SU-DHL-6 (cell line): ENCODE measurements at regions not wholly inside any gene's neighbourhood (a gene's known extent, or its start where the extent isn't known, plus 50 kb on each side); places are given as distances from the start of the nearest gene placed in this dataset.
"Not testable (repeated sequence)": the region's sequence is repeated elsewhere in the genome, so short reads cannot be mapped to it uniquely, and the experiment has no call there.

Source experiments
- H2AFZ ChIP-seq: fragments of 200-600 bp; sonication (generic); 2 replicates; pipeline ENCODE4 v1.6.1; 2014; ENCODE audit warnings: low read depth, mild to moderate bottlenecking, moderate library complexity, mixed read lengths, antibody characterized with exemption, low read length; ENCODE audit not compliant: severe bottlenecking
- H3F3A ChIP-seq: fragments of 200-600 bp; shearing (Covaris generic); 2 replicates; pipeline ENCODE4 v1.6.0; 2016; ENCODE audit warnings: antibody characterized with exemption, mild to moderate bottlenecking; ENCODE audit not compliant: insufficient read depth
- H3K27ac ChIP-seq: fragments of 200-600 bp; sonication (generic); 2 replicates; pipeline ENCODE4 v1.5.1; 2016; ENCODE audit warnings: low read depth, mild to moderate bottlenecking, low read length, moderate library complexity, mixed read lengths
- H3K27me3 ChIP-seq: fragments of 200-600 bp; sonication (generic), shearing (Covaris generic); 2 replicates; pipeline ENCODE4 v1.6.0; 2014; ENCODE audit warnings: mild to moderate bottlenecking, low read length
- H3K36me3 ChIP-seq: fragments of 200-600 bp; sonication (generic); 2 replicates; pipeline ENCODE4 v1.6.1; 2014; ENCODE audit warnings: mild to moderate bottlenecking, low read length, mixed read lengths
- H3K4me2 ChIP-seq: fragments of 300-600, 200-600 bp; shearing (Covaris generic), sonication (generic); 2 replicates; pipeline ENCODE4 v1.6.0; 2014; ENCODE audit warnings: low read length, low read depth, mild to moderate bottlenecking; ENCODE audit not compliant: poor library complexity, severe bottlenecking
- H3K4me3 ChIP-seq: fragments of 200-600 bp; sonication (generic); 2 replicates; pipeline ENCODE4 v1.5.1; 2014; ENCODE audit warnings: antibody characterized with exemption, low read length, mild to moderate bottlenecking, mixed read lengths; ENCODE audit not compliant: insufficient read depth, poor library complexity, severe bottlenecking
- H3K79me2 ChIP-seq: fragments of 200-600 bp; sonication (generic); 2 replicates; pipeline ENCODE4 v1.6.1; 2014; ENCODE audit warnings: mild to moderate bottlenecking, low read length, moderate library complexity; ENCODE audit not compliant: insufficient read depth
- H3K9ac ChIP-seq: fragments of 200-600 bp; sonication (generic); 2 replicates; pipeline ENCODE4 v1.7.0; 2014; ENCODE audit warnings: mild to moderate bottlenecking, low read length
- H3K9me2 ChIP-seq: fragments of 200-600 bp; sonication (generic); replicated peaks from 2 replicates; pipeline ENCODE4 v1.6.1; 2014; ENCODE audit warnings: low read length; ENCODE audit not compliant: insufficient read depth
- H3K9me3 ChIP-seq: fragments of 200-600 bp; sonication (generic); 2 replicates; pipeline ENCODE4 v1.6.1; 2014; ENCODE audit warnings: low read length, mixed read lengths; ENCODE audit not compliant: insufficient read depth
- H4K20me1 ChIP-seq: fragments of 200-600 bp; sonication (generic); 2 replicates; pipeline ENCODE4 v1.6.1; 2014; ENCODE audit warnings: low read depth, mild to moderate bottlenecking, antibody characterized with exemption, low read length, moderate library complexity, mixed read lengths
- CTCF ChIP-seq: fragments of 200-600 bp; sonication (generic); IDR thresholded peaks from one replicate; pipeline ENCODE4 v1.5.1; 2017; ENCODE audit warnings: antibody characterized with exemption, mild to moderate bottlenecking, low read length, moderate library complexity; ENCODE audit not compliant: insufficient read depth, poor library complexity, severe bottlenecking
- EZH2phosphoT487 ChIP-seq: fragments of 200-600 bp; sonication (generic), shearing (Covaris generic); conservative IDR thresholded peaks from 2 replicates; pipeline ENCODE4 v1.6.1; 2018; ENCODE audit warnings: mild to moderate bottlenecking, antibody characterized with exemption, low read length, moderate library complexity, mixed read lengths

- H3K9me3 ChIP-seq: no peaks in the 10 kb centered on the region
- H2AFZ ChIP-seq: no peak overlapping the region
- no peaks in the 10 kb centered on the region for H3F3A ChIP-seq
- H3K79me2 ChIP-seq: no peaks in the 10 kb centered on the region
- no peaks in the 10 kb centered on the region for H4K20me1 ChIP-seq
- no peaks in the 10 kb centered on the region for H3K27me3 ChIP-seq
- H3K4me2 ChIP-seq: no peak overlapping the region
- no peak for TF ChIP-seq EZH2phosphoT487
- TF ChIP-seq CTCF: no peak
- H3K27ac ChIP-seq: no peak overlapping the region
- no peak overlapping the region for H3K4me3 ChIP-seq
- H3K9ac ChIP-seq: no peak overlapping the region
- H3K9me2 ChIP-seq: no peaks in the 10 kb centered on the region
- H3K36me3 ChIP-seq: no peaks in the 10 kb centered on the region
Measured at GRCh38 chr12:17577405-17577804, 512.6 kb downstream of the RERGL start.

- H3K4me2 ChIP-seq: no peak overlapping the region
- H4K20me1 ChIP-seq: no peaks in the 10 kb centered on the region
- H3F3A ChIP-seq: no peaks in the 10 kb centered on the region
- no peaks in the 10 kb centered on the region for H3K36me3 ChIP-seq
- no peaks in the 10 kb centered on the region for H3K9me3 ChIP-seq
- no peaks in the 10 kb centered on the region for H3K79me2 ChIP-seq
- no peak overlapping the region for H2AFZ ChIP-seq
- no peak overlapping the region for H3K27ac ChIP-seq
- H3K27me3 ChIP-seq: no peaks in the 10 kb centered on the region
- H3K9me2 ChIP-seq: no peaks in the 10 kb centered on the region
- no peak for TF ChIP-seq EZH2phosphoT487
- TF ChIP-seq CTCF: no peak
- no peak overlapping the region for H3K9ac ChIP-seq
- no peak overlapping the region for H3K4me3 ChIP-seq
Measured at GRCh38 chr12:17572250-17572649, 517.7 kb downstream of the RERGL start.

- H3K79me2 ChIP-seq: no peaks in the 10 kb centered on the region
- no peak overlapping the region for H3K4me3 ChIP-seq
- no peak overlapping the region for H3K4me2 ChIP-seq
- no peaks in the 10 kb centered on the region for H3K36me3 ChIP-seq
- no peak overlapping the region for H3K27ac ChIP-seq
- no peaks in the 10 kb centered on the region for H4K20me1 ChIP-seq
- TF ChIP-seq CTCF: no peak
- H3K9me3 ChIP-seq: no peaks in the 10 kb centered on the region
- no peaks in the 10 kb centered on the region for H3K27me3 ChIP-seq
- H3K9me2 ChIP-seq: no peaks in the 10 kb centered on the region
- no peak overlapping the region for H3K9ac ChIP-seq
- no peak overlapping the region for H2AFZ ChIP-seq
- H3F3A ChIP-seq: no peaks in the 10 kb centered on the region
Measured at GRCh38 chr12:17571047-17571446, 518.9 kb downstream of the RERGL start.

- H3K36me3 ChIP-seq, H3K9me2 ChIP-seq, H3K4me2 ChIP-seq, H3K79me2 ChIP-seq, H3K27me3 ChIP-seq, H3K9ac ChIP-seq, H3K27ac ChIP-seq, H2AFZ ChIP-seq, H4K20me1 ChIP-seq, H3F3A ChIP-seq, H3K9me3 ChIP-seq, H3K4me3 ChIP-seq: not testable (repeated sequence)
Measured at GRCh38 chr12:17564630-17565029, 525.4 kb downstream of the RERGL start.
